DND-41 (cell line): ENCODE measurements at regions not wholly inside any gene's neighbourhood (a gene's known extent, or its start where the extent isn't known, plus 50 kb on each side); places are given as distances from the start of the nearest gene placed in this dataset.

Experiments used
- EZH2 ChIP-seq: IDR thresholded peaks from 3 replicates; pipeline ENCODE4 v1.6.1; 2012; ENCODE audit warnings: borderline replicate concordance, low read depth, mild to moderate bottlenecking, moderate library complexity, low read length, inconsistent platforms; ENCODE audit not compliant: severe bottlenecking
- TF ChIP-seq, protein P1 (sequence below): IDR thresholded peaks from 2 replicates; pipeline ENCODE4 v1.5.1; 2012; ENCODE audit warnings: borderline replicate concordance, low read length, moderate library complexity, mild to moderate bottlenecking; ENCODE audit not compliant: poor library complexity, severe bottlenecking; ENCODE audit errors: extremely low read depth

DNA sequence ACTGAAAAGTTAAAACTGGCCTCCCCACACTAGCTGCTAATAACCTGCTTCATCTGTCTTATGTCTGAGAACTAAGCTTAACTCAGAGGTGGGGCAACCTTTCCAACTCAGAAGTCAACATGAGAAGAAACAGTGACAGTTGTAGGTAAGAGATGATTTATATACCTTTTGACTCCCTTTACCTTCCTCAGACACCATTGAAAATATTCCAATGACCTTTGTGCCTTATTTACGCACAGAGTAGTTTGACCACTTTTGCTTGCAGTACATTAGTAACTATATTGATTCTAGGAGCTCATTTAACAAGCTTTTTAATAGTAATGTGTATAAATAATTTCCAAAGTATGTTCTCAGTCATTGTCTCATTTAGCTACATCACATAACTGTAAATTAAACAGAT is 77.6 kb downstream of the ALX1 start:
- TF ChIP-seq, protein P1, sequence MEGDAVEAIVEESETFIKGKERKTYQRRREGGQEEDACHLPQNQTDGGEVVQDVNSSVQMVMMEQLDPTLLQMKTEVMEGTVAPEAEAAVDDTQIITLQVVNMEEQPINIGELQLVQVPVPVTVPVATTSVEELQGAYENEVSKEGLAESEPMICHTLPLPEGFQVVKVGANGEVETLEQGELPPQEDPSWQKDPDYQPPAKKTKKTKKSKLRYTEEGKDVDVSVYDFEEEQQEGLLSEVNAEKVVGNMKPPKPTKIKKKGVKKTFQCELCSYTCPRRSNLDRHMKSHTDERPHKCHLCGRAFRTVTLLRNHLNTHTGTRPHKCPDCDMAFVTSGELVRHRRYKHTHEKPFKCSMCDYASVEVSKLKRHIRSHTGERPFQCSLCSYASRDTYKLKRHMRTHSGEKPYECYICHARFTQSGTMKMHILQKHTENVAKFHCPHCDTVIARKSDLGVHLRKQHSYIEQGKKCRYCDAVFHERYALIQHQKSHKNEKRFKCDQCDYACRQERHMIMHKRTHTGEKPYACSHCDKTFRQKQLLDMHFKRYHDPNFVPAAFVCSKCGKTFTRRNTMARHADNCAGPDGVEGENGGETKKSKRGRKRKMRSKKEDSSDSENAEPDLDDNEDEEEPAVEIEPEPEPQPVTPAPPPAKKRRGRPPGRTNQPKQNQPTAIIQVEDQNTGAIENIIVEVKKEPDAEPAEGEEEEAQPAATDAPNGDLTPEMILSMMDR, result no peak
- no peak for TF ChIP-seq EZH2
